Breast epithelium (tissue), 3 donors: ENCODE measurements at regions not wholly inside any gene's neighbourhood (a gene's known extent, or its start where the extent isn't known, plus 50 kb on each side); places are given as distances from the start of the nearest gene placed in this dataset.

Experiments used
- POLR2A ChIP-seq: fragments of 450-650 bp; IDR thresholded peaks from one replicate; pipeline ENCODE4 v1.6.1; 2016; ENCODE audit warnings: antibody characterized with exemption, mild to moderate bottlenecking, moderate library complexity
- TF ChIP-seq, protein P1 (sequence below), 3 donors: fragments of 450-650 bp; IDR thresholded peaks; one replicate each; pipeline ENCODE4 v1.5.1; 2016 to 2017; ENCODE audit warnings: antibody characterized with exemption in 3 of 3, mild to moderate bottlenecking in 3 of 3, moderate library complexity in 3 of 3

DNA sequence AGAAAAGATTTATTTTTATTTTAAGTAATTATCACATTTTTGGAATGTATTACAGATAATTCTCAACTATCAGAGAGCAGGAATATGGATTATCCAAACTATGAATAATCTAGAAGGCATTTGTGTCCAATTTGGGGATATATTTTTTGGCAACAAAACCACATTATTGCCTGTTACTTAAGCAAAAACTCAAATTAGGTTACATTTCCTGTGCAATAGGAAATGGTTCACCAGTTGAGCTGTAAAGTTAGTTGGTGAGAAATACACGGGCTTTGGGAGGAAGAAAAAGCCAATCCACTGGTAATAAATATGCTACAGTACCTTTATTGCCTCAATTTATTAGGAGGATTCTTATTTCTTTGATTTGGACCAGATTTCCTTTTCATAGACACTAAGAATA lies 1075.2 kb downstream of the PCDH9 start:
- TF ChIP-seq, protein P1, sequence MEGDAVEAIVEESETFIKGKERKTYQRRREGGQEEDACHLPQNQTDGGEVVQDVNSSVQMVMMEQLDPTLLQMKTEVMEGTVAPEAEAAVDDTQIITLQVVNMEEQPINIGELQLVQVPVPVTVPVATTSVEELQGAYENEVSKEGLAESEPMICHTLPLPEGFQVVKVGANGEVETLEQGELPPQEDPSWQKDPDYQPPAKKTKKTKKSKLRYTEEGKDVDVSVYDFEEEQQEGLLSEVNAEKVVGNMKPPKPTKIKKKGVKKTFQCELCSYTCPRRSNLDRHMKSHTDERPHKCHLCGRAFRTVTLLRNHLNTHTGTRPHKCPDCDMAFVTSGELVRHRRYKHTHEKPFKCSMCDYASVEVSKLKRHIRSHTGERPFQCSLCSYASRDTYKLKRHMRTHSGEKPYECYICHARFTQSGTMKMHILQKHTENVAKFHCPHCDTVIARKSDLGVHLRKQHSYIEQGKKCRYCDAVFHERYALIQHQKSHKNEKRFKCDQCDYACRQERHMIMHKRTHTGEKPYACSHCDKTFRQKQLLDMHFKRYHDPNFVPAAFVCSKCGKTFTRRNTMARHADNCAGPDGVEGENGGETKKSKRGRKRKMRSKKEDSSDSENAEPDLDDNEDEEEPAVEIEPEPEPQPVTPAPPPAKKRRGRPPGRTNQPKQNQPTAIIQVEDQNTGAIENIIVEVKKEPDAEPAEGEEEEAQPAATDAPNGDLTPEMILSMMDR (IDR thresholded peaks at IDR 0.05), result no peak
- TF ChIP-seq POLR2A, result no peak
